Stimulated activated CD8-positive, alpha-beta memory T cell treated with anti-CD3 and anti-CD28 coated beads, Interleukin-12 subunit alpha, Interleukin-12 subunit beta, amount 100 ng/mL, for 24 hours (primary cell): ENCODE measurements at regions not wholly inside any gene's neighbourhood (a gene's known extent, or its start where the extent isn't known, plus 50 kb on each side); places are given as distances from the start of the nearest gene placed in this dataset.

Experiments
- DNase-seq: peaks from one replicate; pipeline ENCODE4 v3.0.0-alpha.2; 2020; ENCODE audit errors: extremely low read depth

DNA sequence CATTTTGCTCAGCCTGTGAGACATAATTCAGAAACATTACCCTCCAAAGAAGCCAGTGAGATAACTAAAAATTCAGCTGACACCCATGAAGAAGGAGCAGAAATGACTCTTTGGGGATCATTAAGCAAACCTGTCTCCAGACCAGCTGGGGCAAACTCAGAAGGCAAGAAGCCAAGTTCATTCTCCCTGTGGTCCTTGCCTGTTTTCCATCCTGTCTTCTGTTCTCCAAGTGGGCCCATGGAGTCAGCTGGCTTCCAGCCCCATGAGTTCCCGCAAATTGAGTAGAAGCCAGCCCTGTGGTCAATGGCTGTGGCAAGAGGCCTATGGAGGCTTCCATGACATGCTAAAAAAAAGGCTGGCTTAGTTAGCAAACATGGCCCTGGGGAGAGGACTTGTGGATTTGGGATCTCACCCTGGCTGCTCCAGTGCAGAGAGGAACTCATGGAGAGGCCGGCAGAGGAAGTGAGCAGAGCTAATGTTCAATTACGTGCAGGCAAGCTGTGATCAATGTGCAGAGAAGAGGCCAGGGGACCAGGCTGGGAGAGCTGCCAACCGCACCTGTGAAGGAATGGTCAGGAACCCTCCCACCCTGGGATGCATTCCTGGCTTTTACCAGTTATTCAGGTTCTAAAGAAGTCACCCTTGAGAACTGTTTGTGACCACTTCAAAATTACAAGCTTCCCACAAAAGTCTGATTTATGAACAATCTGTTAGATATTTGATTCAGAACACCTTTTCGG is 229.1 kb downstream of the TSHZ3 start:
- no peak for DNase-seq

DNA sequence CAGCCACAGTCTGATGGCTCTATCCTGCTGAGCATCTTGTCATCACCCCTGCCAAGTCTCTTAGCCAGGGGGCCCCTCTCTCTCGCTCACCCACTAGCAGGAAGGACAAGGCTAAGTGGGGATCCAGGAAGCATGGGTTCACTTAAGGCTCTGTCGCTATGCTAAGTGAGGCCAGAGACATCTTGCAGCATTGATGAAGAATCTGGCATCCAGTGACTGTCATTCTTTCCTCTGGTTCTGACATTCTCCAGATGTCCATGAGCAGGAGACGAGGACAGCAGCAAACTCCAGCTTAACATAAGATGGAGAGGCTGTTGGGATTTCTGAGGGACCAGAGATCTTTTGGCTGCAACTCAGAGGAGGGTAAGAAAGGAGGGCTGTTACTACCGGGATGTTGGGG is 230.2 kb downstream of the TSHZ3 start:
- no peak for DNase-seq

GRCh38 chr19:31118287-31118955 is 230.8 kb downstream of the TSHZ3 start:
- no peak for DNase-seq

- no peak for DNase-seq
These were observed 234.7 kb downstream of the TSHZ3 start for GRCh38 chr19:31114585-31114984.

DNA sequence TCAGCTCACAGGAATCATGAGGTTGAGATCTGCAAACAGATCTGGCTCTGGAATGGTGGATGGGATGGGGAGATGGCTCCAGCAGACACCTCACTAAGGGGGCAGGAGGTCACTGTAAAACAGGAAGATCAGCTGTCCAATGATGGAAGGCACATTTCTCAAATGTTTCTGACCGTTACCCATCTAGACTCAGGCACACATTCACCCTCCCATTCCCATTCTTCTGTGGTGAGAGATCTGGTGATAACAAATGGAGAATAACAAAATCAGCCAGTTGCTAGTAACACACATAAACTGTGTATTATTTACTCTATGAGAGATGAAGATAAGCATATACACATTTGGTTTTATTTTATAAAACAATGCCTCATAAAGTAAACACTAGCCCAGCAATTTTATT is 235.9 kb downstream of the TSHZ3 start:
- DNase-seq: no peak

DNA sequence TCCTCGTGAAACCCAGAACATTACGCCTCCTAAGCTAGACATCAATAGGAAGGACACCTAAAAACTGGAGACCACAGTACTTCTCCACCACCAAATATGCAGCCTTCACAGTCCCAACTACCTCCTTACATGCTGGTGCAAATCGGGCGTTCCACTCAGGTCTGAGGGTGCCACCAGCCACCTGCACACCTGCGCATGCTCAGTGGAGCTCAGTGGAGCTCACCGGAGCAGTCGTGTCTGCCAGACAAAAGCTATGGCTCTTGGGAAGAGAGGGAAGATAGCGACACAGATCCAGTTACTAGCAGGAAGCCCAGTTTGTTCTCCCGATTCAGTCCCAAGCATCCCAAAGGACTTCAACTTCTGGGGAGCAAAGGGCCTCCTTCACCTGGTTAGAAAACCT is 237.1 kb downstream of the TSHZ3 start:
- DNase-seq: no peak

- no peak for DNase-seq
These were observed 237.5 kb downstream of the TSHZ3 start for GRCh38 chr19:31111741-31112140.

GRCh38 chr19:31110336-31110735 is 238.9 kb downstream of the TSHZ3 start:
- DNase-seq: no peak

DNA sequence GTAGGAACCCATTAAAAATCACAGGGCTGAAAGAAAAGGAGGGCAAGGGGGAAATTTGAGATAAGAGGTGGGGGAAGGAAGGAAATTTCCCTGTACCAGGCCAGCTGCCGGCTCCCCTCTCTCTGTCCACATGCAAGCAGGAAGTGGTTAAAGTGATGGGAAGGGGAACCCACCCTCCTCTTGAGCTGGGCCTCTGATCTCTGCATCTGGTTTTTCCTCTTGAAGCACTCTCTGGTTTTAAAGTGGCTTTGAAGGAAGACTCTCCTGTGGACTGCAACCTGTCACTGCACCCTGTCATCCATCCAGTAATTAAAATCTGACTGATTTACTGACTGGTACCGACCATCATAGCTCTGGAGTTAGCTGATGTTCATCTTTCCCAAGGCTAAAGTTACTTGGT is 239.6 kb downstream of the TSHZ3 start:
- no peak for DNase-seq

- no peak for DNase-seq
These were observed 242.1 kb downstream of the TSHZ3 start for GRCh38 chr19:31107096-31107495.

DNA sequence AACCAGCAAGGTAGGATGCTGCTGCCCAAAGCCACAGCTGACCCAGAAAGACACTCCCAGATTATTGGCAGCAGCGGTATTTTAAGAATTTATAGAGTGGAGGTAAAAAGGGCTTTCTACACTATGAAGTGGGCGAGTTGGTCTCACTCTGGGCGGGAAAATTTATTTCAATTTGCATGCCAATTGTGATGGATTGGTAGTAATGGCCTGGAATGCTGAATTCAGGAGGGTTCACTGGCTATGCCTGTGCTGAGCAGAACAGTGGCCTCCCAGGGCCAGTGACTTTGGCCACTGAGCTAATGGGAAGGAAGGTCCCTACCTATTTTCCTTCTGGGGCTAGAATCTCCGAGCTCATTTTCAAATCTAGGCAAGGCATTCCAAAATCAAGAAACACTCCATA is 243.5 kb downstream of the TSHZ3 start:
- DNase-seq: no peak

- DNase-seq: no peak
These were observed 244.8 kb downstream of the TSHZ3 start for GRCh38 chr19:31104451-31104850.

GRCh38 chr19:31103228-31103627 is 246.0 kb downstream of the TSHZ3 start:
- DNase-seq: no peak

GRCh38 chr19:31102674-31103073 is 246.6 kb downstream of the TSHZ3 start:
- no peak for DNase-seq

DNA sequence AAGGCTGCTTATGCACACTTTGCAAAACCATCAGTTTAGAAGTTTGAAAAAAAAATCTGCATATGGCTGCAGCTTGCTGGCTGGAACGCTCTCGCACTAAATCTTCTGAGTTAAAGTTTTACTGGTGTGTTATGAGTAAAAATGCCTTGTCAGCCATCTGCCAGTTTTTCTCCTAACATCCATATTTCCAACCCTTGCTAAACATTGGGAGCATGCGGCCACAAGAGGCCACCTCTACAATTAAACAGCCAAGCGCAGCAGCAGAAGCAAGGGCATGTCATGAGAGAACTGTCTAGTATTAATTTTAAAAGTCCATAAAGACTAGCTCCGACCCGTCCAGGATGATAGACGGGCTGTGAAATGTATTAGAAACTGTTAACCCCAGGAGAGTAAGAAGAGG is 248.3 kb downstream of the TSHZ3 start:
- DNase-seq: no peak

DNA sequence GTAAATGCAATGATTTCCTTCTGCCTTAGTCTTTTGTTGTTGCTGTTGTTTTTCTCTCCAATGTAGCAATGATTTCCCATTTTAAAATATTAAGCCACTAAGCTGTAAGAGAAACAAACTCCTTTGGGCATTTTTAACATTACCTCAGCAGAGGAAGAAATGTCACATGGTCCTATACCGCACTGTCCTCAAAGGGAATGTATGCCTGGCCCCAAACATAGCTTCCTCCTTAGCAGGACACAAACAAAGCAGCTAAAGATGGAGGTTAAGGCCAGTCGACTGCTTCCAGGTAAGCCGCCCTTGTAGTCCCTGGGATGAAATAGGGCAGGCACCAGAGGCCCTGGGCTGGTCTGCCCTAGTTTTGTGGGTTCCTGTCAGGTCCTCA is 249.0 kb downstream of the TSHZ3 start:
- no peak for DNase-seq

- no peak for DNase-seq
These were observed 249.6 kb downstream of the TSHZ3 start for GRCh38 chr19:31099515-31100205.

DNA sequence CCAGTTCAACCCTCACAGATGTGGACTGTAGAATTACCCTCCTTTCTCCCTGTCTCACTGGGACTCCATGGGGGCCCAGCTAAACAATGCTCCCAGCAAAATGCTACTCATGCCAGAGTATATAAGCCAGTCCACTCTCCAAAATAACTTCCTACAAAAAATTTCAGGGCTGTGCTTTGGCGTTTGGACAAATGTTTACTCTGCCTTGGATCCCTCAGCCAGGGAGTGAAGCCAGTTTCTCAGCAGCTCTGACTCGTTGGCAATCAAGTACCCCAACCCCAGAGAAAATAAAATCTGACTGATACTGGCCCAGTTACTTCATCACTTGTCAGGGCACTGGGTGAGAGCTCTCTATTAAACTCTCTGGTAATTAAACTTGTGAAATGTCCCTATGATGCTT is 250.4 kb downstream of the TSHZ3 start:
- no peak for DNase-seq

- DNase-seq: no peak
These were observed 252.2 kb downstream of the TSHZ3 start for GRCh38 chr19:31096935-31097545.

- no peak for DNase-seq
These were observed 253.0 kb downstream of the TSHZ3 start for GRCh38 chr19:31096062-31096830.

- no peak for DNase-seq
These were observed 254.0 kb downstream of the TSHZ3 start for GRCh38 chr19:31095100-31095804.
